ENCODE measurements at regions not wholly inside any gene's neighbourhood (a gene's known extent, or its start where the extent isn't known, plus 50 kb on each side); places are given as distances from the start of the nearest gene placed in this dataset.

GRCh38 chr3:197428117-197428801 lies 127.5 kb downstream of the BDH1 start:
- Histone ChIP-seq H2AK5ac (ENCODE audit: low read depth, low read length) (no peak overlapping the region), H3K4ac (replicated peaks; ENCODE audit: insufficient read length, low read depth, low read length) (no peak overlapping the region), H3K27ac (ENCODE audit: low read depth, low read length) (no peak overlapping the region), H2BK12ac (ENCODE audit: low read depth, low read length) (no peak overlapping the region), H2BK5ac (ENCODE audit: low read depth, low read length) (no peak overlapping the region), H2BK20ac (ENCODE audit: low read length) (no peak overlapping the region), H3K56ac (replicated peaks; ENCODE audit: insufficient read length, low read depth, low read length) (no peak overlapping the region), H4K8ac (ENCODE audit: extremely low read depth, insufficient read depth, low read length) (no peak overlapping the region), H3K27me3 (replicated peaks in 1 of 4; ENCODE audit: control insufficient read depth in 3 of 4, extremely low read depth in 1 of 4, insufficient read depth in 3 of 4, low read length in 3 of 4) (no peaks in the 10 kb centered on the region; a peak in 1 of 7 replicates), H3K14ac (ENCODE audit: insufficient read length) (no peak overlapping the region), H2BK15ac (ENCODE audit: low read length) (no peak overlapping the region), H3K79me1 (ENCODE audit: low read depth, low read length) (no peaks in the 10 kb centered on the region), H3K9ac (replicated peaks in 1 of 4; ENCODE audit: extremely low read depth in 1 of 4, low read depth in 3 of 4, low read length in 3 of 4) (no peak overlapping the region), H3K4me3 (ENCODE audit: extremely low read depth in 1 of 4, insufficient read depth in 2 of 4, low read depth in 3 of 4, low read length in 4 of 4) (no peak overlapping the region), H4K91ac (replicated peaks; ENCODE audit: insufficient read length, low read length) (no peak overlapping the region), H3K23me2 (ENCODE audit: low read depth, low read length) (no peaks in the 10 kb centered on the region), H2AFZ (ENCODE audit: low read length) (peak overlapping the region; percentile 79), H4K5ac (ENCODE audit: insufficient read length, low read depth, low read length) (no peak overlapping the region), H3K18ac (ENCODE audit: extremely low read depth, low read length) (no peak overlapping the region), H3K4me1 (replicated peaks in 1 of 4; ENCODE audit: control insufficient read depth in 3 of 4, insufficient read depth in 4 of 4, low read length in 3 of 4) (no peaks in the 10 kb centered on the region), H3K4me2 (ENCODE audit: insufficient read depth in 1 of 2, low read depth in 2 of 2, low read length in 2 of 2) (no peak overlapping the region), H3K79me2 (ENCODE audit: control insufficient read depth in 1 of 2, insufficient read depth in 2 of 2, low read length in 2 of 2) (no peaks in the 10 kb centered on the region), H3K36me3 (ENCODE audit: control insufficient read depth in 2 of 4, insufficient read depth in 4 of 4, low read length in 3 of 4) (no peaks in the 10 kb centered on the region), H3K9me3 (ENCODE audit: insufficient read depth in 2 of 2, low read depth in 1 of 2, low read length in 1 of 2) (no peaks in the 10 kb centered on the region), H4K20me1 (replicated peaks in 1 of 2; ENCODE audit: control insufficient read depth in 1 of 2, insufficient read depth in 2 of 2, low read length in 2 of 2) (no peaks in the 10 kb centered on the region), H2BK120ac (replicated peaks; ENCODE audit: low read depth, low read length) (no peak overlapping the region), H3K23ac (ENCODE audit: insufficient read length) (no peak overlapping the region)
- POLR2A ChIA-PET (ENCODE audit: partially characterized antibody): no interaction called here
- CTCF ChIA-PET (ENCODE audit: partially characterized antibody): interaction anchor here (1.2 kb wide), 1 partner anchor 10 kb away, joined by 3 read pairs; no protein-coding TSS in a partner anchor
- DNase-seq (ENCODE audit: low read depth in 1 of 2, low spot score in 2 of 2): no peak
- no peak for FAIRE-seq
- 77% methylated on average over 10 of the region's 10 CpGs; no CpG with 5 or more reads in 1 of the 2 experiments for WGBS, 2 experiments (ENCODE audit: extremely low coverage in 1 of 2, insufficient coverage in 1 of 2, insufficient read length in 1 of 2, insufficient replicate concordance in 2 of 2, low coverage in 1 of 2, low lambda C conversion rate in 2 of 2, missing lambda C conversion rate in 1 of 2)
- TF ChIP-seq CHD2 (IDR thresholded peaks at IDR 0.05; ENCODE audit: low read length): no peak
- TF ChIP-seq MAFK (IDR thresholded peaks at IDR 0.05; ENCODE audit: low read depth, low read length): no peak
- no peak for TF ChIP-seq BRCA1 (IDR thresholded peaks at IDR 0.05; ENCODE audit: low read depth, low read length)
- TF ChIP-seq POLR2A (IDR thresholded peaks at IDR 0.05; ENCODE audit: control extremely low read depth in 1 of 2, low read depth in 2 of 2, low read length in 2 of 2): no peak
- TF ChIP-seq CTBP2 (IDR thresholded peaks at IDR 0.05; ENCODE audit: borderline replicate concordance, insufficient read depth, insufficient read length, low read length): no peak
- TF ChIP-seq GABPA (IDR thresholded peaks at IDR 0.05; ENCODE audit: borderline replicate concordance, insufficient read depth, low read length): no peak
- TF ChIP-seq CTCF (IDR thresholded peaks at IDR 0.05; ENCODE audit: control extremely low read depth in 1 of 3, insufficient read depth in 1 of 3, low read depth in 1 of 3, low read length in 3 of 3): no peak
- TF ChIP-seq TEAD4 (IDR thresholded peaks at IDR 0.05; ENCODE audit: low read depth, low read length): no peak
- TF ChIP-seq CBX5 (IDR thresholded peaks at IDR 0.05; ENCODE audit: low read depth, low read length): no peak
- TF ChIP-seq SP4 (IDR thresholded peaks at IDR 0.05; ENCODE audit: low read length): no peak
- no peak for TF ChIP-seq HDAC6 (IDR thresholded peaks at IDR 0.05; ENCODE audit: low read depth, low read length)
- TF ChIP-seq CHD1 (IDR thresholded peaks at IDR 0.05; ENCODE audit: low read depth, low read length): no peak

Data from H1 (cell line).